ENCODE measurements at regions not wholly inside any gene's neighbourhood (a gene's known extent, or its start where the extent isn't known, plus 50 kb on each side); places are given as distances from the start of the nearest gene placed in this dataset.

DNA sequence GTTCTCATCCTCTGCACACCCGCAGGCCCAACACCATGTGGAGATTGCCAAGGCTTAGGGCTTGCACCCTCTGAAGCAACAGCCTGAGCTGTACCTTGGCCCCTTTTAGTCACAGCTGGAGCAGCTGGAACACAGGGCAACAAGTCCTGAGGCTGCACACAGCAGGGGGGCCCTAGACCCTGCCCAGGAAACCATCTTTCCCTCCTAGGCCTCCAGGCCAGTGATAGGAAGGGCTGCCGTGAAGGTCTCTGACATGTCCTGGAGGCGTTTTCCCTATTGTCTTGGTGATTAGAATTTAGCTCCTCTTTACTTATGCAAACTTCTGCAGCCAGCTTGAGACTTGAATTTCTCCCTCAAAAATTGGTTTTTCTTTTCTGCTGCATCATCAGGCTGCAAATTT, 373.5 kb upstream of the CLEC14A start:
- BruUV-seq (replicated peaks), result no TSS peak
- Histone ChIP-seq H3K23ac (ENCODE audit: low read depth, low read length) (no peak overlapping the region), H3K79me1 (ENCODE audit: low read depth in 1 of 2, low read length in 2 of 2) (no peaks in the 10 kb centered on the region), H3K9me3 (ENCODE audit: control insufficient read depth, insufficient read depth, low read length) (no peaks in the 10 kb centered on the region), H3K56ac (ENCODE audit: extremely low read depth, insufficient read depth, low read length) (no peak overlapping the region), H3K4me1 (ENCODE audit: control insufficient read depth, insufficient read depth, low read length) (no peaks in the 10 kb centered on the region), H4K91ac (ENCODE audit: insufficient read depth, low read depth, low read length) (no peak overlapping the region), H3K4me2 (ENCODE audit: low read depth, low read length) (no peak overlapping the region), H3K36me3 (ENCODE audit: control insufficient read depth, insufficient read depth, low read length) (no peaks in the 10 kb centered on the region), H2AFZ (replicated peaks; ENCODE audit: low read length, poor library complexity) (no peak overlapping the region), H4K20me1 (ENCODE audit: insufficient read depth, low read length) (no peaks in the 10 kb centered on the region), H4K8ac (ENCODE audit: low read depth in 2 of 2, low read length in 2 of 2) (no peak overlapping the region), H3K4ac (ENCODE audit: low read depth, low read length) (no peak overlapping the region), H2AK9ac (replicated peaks; ENCODE audit: low read depth, low read length, poor library complexity) (no peak overlapping the region), H3K4me3 (ENCODE audit: insufficient read depth, low read depth, low read length) (no peak overlapping the region), H3K14ac (replicated peaks; ENCODE audit: low read depth, low read length) (no peak overlapping the region), H3K27me3 (ENCODE audit: control insufficient read depth, insufficient read depth, low read length) (peaks cover 2% of the 10 kb centered on the region), H2BK5ac (ENCODE audit: low read depth, low read length, poor library complexity, severe bottlenecking) (no peak overlapping the region), H2AK5ac (ENCODE audit: low read depth, low read length) (no peak overlapping the region), H2BK120ac (ENCODE audit: low read depth, low read length) (no peak overlapping the region), H3K9me1 (ENCODE audit: insufficient read depth, low read length) (no peaks in the 10 kb centered on the region), H3K18ac (ENCODE audit: low read depth, low read length) (no peak overlapping the region), H3K9ac (ENCODE audit: low read depth, low read length) (no peak overlapping the region), H2BK15ac (ENCODE audit: low read depth, low read length) (no peak overlapping the region), H3K27ac (ENCODE audit: insufficient read depth, low read length) (no peak overlapping the region), H4K5ac (ENCODE audit: low read depth, low read length) (no peak overlapping the region), H2BK20ac (ENCODE audit: low read depth, low read length) (no peak overlapping the region)
- dilution Hi-C loops (cut with HindIII; ENCODE audit: low sequenced_read_pairs, unreplicated experiment), result no loop called here
- in situ Hi-C loops (cut with MboI; ENCODE audit: low sequenced_read_pairs), result no loop called here
- CTCF ChIA-PET, result interaction anchor here (0.5 kb wide), 1 partner anchor 179 kb away, joined by 7 read pairs; no protein-coding TSS in a partner anchor
- WGBS, 2 experiments (ENCODE audit: extremely low coverage in 2 of 2, insufficient read length in 1 of 2), result 60% methylated on average over 1 of the region's 3 CpGs; no CpG with 5 or more reads in 1 of the 2 experiments
- intact Hi-C loops (cut with micrococcal nuclease), result no loop called here
- POLR2A ChIA-PET (ENCODE audit: unreplicated experiment), result no interaction called here
- ATAC-seq (ENCODE audit: low read depth), result no peak
- TF ChIP-seq MXI1 (IDR thresholded peaks at IDR 0.05; ENCODE audit: borderline replicate concordance, low read depth, low read length) (no peak), RFX5 (IDR thresholded peaks at IDR 0.05; ENCODE audit: low read depth, low read length) (no peak), NFE2L2 (IDR thresholded peaks at IDR 0.05; ENCODE audit: low read depth, low read length) (no peak), FOS (IDR thresholded peaks at IDR 0.05; ENCODE audit: low read depth, low read length) (no peak), SMC3 (IDR thresholded peaks at IDR 0.05; ENCODE audit: low read depth, low read length) (no peak), RAD21 (IDR thresholded peaks at IDR 0.05; ENCODE audit: low read length) (no peak), CTCF (conservative IDR thresholded peaks at IDR 0.05; ENCODE audit: low read depth, low read length) (no peak), RCOR1 (IDR thresholded peaks at IDR 0.05; ENCODE audit: insufficient replicate concordance, low read length) (no peak), MAFK (IDR thresholded peaks at IDR 0.05; ENCODE audit: low read depth, low read length) (no peak), MAZ (IDR thresholded peaks at IDR 0.05; ENCODE audit: borderline replicate concordance, low read depth, low read length) (no peak), ELK1 (IDR thresholded peaks at IDR 0.05; ENCODE audit: borderline replicate concordance, low read depth, low read length) (no peak), CEBPB (IDR thresholded peaks at IDR 0.05; ENCODE audit: low read depth, low read length) (no peak), CHD1 (IDR thresholded peaks at IDR 0.05; ENCODE audit: low read depth, low read length) (no peak), BHLHE40 (IDR thresholded peaks at IDR 0.05; ENCODE audit: low read depth, low read length) (no peak), POLR2A (IDR thresholded peaks at IDR 0.05; ENCODE audit: low read depth, low read length) (no peak)
- TF ChIP-seq, protein P1, sequence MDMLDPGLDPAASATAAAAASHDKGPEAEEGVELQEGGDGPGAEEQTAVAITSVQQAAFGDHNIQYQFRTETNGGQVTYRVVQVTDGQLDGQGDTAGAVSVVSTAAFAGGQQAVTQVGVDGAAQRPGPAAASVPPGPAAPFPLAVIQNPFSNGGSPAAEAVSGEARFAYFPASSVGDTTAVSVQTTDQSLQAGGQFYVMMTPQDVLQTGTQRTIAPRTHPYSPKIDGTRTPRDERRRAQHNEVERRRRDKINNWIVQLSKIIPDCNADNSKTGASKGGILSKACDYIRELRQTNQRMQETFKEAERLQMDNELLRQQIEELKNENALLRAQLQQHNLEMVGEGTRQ (IDR thresholded peaks at IDR 0.05; ENCODE audit: low read depth, low read length), result no peak
- DNase-seq, result no peak
